Ascending aorta (tissue), 2 donors: ENCODE measurements at regions not wholly inside any gene's neighbourhood (a gene's known extent, or its start where the extent isn't known, plus 50 kb on each side); places are given as distances from the start of the nearest gene placed in this dataset.

Experiments used
- DNase-seq, 2 donors: peaks; one replicate each; pipeline ENCODE4 v3.0.0-alpha.2; 2019; ENCODE audit warnings: low spot score in 2 of 2
- H3K27ac ChIP-seq, 2 donors: fragments of 200-600 bp; sonication (generic); one replicate each; pipeline ENCODE4 v1.5.1; 2016 to 2017; ENCODE audit warnings: mild to moderate bottlenecking in 1 of 2
- H3K27me3 ChIP-seq: fragments of 200-600 bp; sonication (generic); one replicate; pipeline ENCODE4 v1.5.1; 2017
- H3K36me3 ChIP-seq, 2 donors: fragments of 200-600 bp; sonication (generic); one replicate each; pipeline ENCODE4 v1.5.1; 2016
- H3K4me1 ChIP-seq, 2 donors: fragments of 200-600 bp; sonication (generic); one replicate each; pipeline ENCODE4 v1.5.1; 2016 to 2017; ENCODE audit warnings: mild to moderate bottlenecking in 1 of 2
- H3K4me3 ChIP-seq, 2 donors: fragments of 200-600 bp; sonication (generic); one replicate each; pipeline ENCODE4 v1.5.1; 2016 to 2017; ENCODE audit warnings: mild to moderate bottlenecking in 1 of 2
- H3K9me3 ChIP-seq, 2 donors: fragments of 200-600 bp; sonication (generic); one replicate each; pipeline ENCODE4 v1.5.1; 2016
- CTCF ChIP-seq, 3 experiments: fragments of 200-600 bp in 2 of 3; fragments of 450-650 bp in 1 of 3; sonication (generic) in 2 of 3; IDR thresholded peaks; one replicate each; pipeline ENCODE4 v1.5.1; 2016 to 2019; ENCODE audit warnings: antibody characterized with exemption in 3 of 3, mild to moderate bottlenecking in 1 of 3, moderate library complexity in 1 of 3
- intact Hi-C: fragments of 100-400 bp; cut with DNase I; formaldehyde crosslinking; loops from one replicate; pipeline ENCODE4 v1.15.1; 2023

- Histone ChIP-seq H3K27ac (no peak overlapping the region), H3K4me3 (no peak overlapping the region), H3K36me3 (no peaks in the 10 kb centered on the region), H3K4me1 (no peaks in the 10 kb centered on the region), H3K9me3 (peaks cover 0 to 10% of the 10 kb centered on the region in 2 donors), H3K27me3 (no peaks in the 10 kb centered on the region)
- TF ChIP-seq CTCF (IDR thresholded peaks at IDR 0.05) = no peak
- no peak for DNase-seq
- intact Hi-C loops = no loop called here
Observed at GRCh38 chr10:23556727-23557440, 118.0 kb downstream of the OTUD1 start.

GRCh38 chr10:23557777-23558176, 118.9 kb downstream of the OTUD1 start:
- Histone ChIP-seq H3K4me1 (no peaks in the 10 kb centered on the region), H3K9me3 (peaks cover 0 to 18% of the 10 kb centered on the region in 2 donors), H3K36me3 (no peaks in the 10 kb centered on the region), H3K27ac (no peak overlapping the region), H3K4me3 (no peak overlapping the region), H3K27me3 (no peaks in the 10 kb centered on the region)
- no peak for DNase-seq
- intact Hi-C loops = no loop called here
- no peak for TF ChIP-seq CTCF (IDR thresholded peaks at IDR 0.05)

- Histone ChIP-seq H3K36me3 (no peaks in the 10 kb centered on the region), H3K4me1 (no peaks in the 10 kb centered on the region), H3K27me3 (no peaks in the 10 kb centered on the region), H3K27ac (no peak overlapping the region), H3K4me3 (no peak overlapping the region), H3K9me3 (peaks cover 0 to 18% of the 10 kb centered on the region in 2 donors)
- intact Hi-C loops = no loop called here
- no peak for DNase-seq
- no peak for TF ChIP-seq CTCF (IDR thresholded peaks at IDR 0.05)
Observed at GRCh38 chr10:23558361-23558799, 119.5 kb downstream of the OTUD1 start.

GRCh38 chr10:23568996-23569395, 130.1 kb downstream of the OTUD1 start:
- H3K27me3 ChIP-seq = no peaks in the 10 kb centered on the region
- H3K36me3 ChIP-seq = no peaks in the 10 kb centered on the region
- no peak overlapping the region for H3K27ac ChIP-seq
- H3K4me3 ChIP-seq = no peak overlapping the region
- peaks cover 13% of the 10 kb centered on the region in 2 donors for H3K9me3 ChIP-seq
- intact Hi-C loops = no loop called here
- no peaks in the 10 kb centered on the region for H3K4me1 ChIP-seq
- no peak for DNase-seq
- no peak for TF ChIP-seq CTCF (IDR thresholded peaks at IDR 0.05)

GRCh38 chr10:23571884-23572283, 133.0 kb downstream of the OTUD1 start:
- Histone ChIP-seq H3K36me3 (no peaks in the 10 kb centered on the region), H3K4me1 (no peaks in the 10 kb centered on the region), H3K9me3 (peaks cover 13% of the 10 kb centered on the region in 2 donors), H3K4me3 (no peak overlapping the region), H3K27ac (no peak overlapping the region), H3K27me3 (no peaks in the 10 kb centered on the region)
- no peak for DNase-seq
- intact Hi-C loops = no loop called here
- no peak for TF ChIP-seq CTCF (IDR thresholded peaks at IDR 0.05)
